Mesodermal cell (in vitro differentiated cells): ENCODE measurements at regions not wholly inside any gene's neighbourhood (a gene's known extent, or its start where the extent isn't known, plus 50 kb on each side); places are given as distances from the start of the nearest gene placed in this dataset.
"Not testable (repeated sequence)": the region's sequence is repeated elsewhere in the genome, so short reads cannot be mapped to it uniquely, and the experiment has no call there.

Source experiments
- H3K27ac ChIP-seq: 2 replicates; pipeline ENCODE4 v1.7.0; 2013; ENCODE audit warnings: mild to moderate bottlenecking, low read depth, low read length, moderate library complexity; ENCODE audit not compliant: severe bottlenecking
- H3K36me3 ChIP-seq: 2 replicates; pipeline ENCODE4 v1.7.1; 2013; ENCODE audit warnings: mild to moderate bottlenecking, low read length, moderate library complexity; ENCODE audit not compliant: control insufficient read depth, insufficient read depth
- H3K4me1 ChIP-seq: one replicate; pipeline ENCODE4 v1.7.1; 2013; ENCODE audit warnings: mild to moderate bottlenecking, low read length; ENCODE audit not compliant: insufficient read depth, control insufficient read depth, poor library complexity, severe bottlenecking
- H3K4me3 ChIP-seq: 2 replicates; pipeline ENCODE4 v1.7.0; 2013; ENCODE audit warnings: low read length, control low read depth, mild to moderate bottlenecking; ENCODE audit not compliant: insufficient read depth, poor library complexity, severe bottlenecking; ENCODE audit errors: extremely low read depth
- H3K9me3 ChIP-seq: 2 replicates; pipeline ENCODE4 v1.7.1; 2013; ENCODE audit warnings: mild to moderate bottlenecking, low read length, moderate library complexity; ENCODE audit not compliant: control insufficient read depth
- WGBS, 2 experiments: methylation state at CpG; one replicate each; pipeline ENCODE4 v1.1.5; 2013; ENCODE audit warnings: missing lambda C conversion rate in 2 of 2; ENCODE audit not compliant: insufficient coverage in 2 of 2; 5-methylcytosine and 5-hydroxymethylcytosine counted together

DNA sequence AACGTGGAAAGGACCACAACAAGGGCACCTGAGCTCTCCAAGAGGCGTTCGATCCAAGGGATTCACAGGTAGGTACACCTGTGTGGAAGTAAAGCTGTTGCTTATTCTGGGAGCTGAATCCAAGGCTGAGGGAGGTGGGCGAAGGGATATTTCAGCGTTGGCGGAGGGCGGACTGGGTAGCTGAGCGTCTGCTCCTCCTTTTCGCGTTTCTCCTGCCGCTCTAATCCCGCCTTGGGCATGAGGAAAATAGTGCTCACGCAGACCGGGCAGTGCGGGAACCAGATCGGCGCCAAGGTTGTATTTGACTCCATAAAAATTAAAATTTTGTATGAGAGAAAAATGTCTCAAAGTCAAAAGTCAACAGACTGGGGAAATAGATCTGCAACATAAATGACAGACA lies 3966.2 kb upstream of the OR11H1 start:
- H3K4me3 ChIP-seq, H3K27ac ChIP-seq, H3K36me3 ChIP-seq, H3K4me1 ChIP-seq: not testable (repeated sequence)
- H3K9me3 ChIP-seq: peaks cover 16% of the 10 kb centered on the region
- WGBS, 2 experiments: 75 to 83% methylated on average over 15 to 17 of the region's 17 CpGs

DNA sequence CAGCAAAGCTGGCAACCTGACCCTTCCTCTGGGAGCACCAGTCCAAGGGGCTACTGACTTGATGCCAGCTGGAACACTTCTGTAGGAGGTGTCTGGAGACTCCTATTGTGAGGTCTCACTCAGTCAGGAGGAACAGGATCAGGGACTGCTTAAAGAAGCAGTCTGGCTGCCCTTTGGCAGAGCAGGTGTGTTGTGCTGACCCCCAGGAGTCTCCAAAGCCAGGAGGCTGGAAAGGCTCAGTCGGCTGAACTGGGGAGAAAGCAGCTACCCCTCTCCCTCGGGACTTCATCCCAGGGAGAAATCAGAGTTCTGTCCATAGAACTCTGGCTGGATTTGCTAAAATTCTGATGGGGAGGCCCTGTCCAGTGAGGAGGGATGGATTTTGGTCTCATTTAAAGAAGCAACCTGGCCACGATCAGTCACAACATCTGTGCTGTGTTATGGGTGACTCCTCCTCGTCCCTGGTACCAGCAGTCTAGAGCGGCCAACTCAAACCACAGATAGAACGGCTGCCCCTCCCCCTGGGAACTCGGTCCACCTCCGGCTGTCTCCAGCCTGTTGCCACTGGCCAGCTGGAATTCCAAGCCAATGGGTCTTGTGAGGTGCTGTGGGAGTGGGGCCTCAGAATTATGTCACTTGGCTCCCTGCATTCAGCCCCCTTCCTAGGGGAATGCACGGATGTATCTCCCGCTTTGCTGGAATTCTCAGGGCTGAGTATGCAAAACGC lies 3959.0 kb upstream of the OR11H1 start:
- 68 to 83% methylated on average over 7 to 10 of the region's 11 CpGs for WGBS, 2 experiments
- H3K36me3 ChIP-seq, H3K27ac ChIP-seq, H3K4me1 ChIP-seq, H3K4me3 ChIP-seq: not testable (repeated sequence)
- peaks cover 63% of the 10 kb centered on the region for H3K9me3 ChIP-seq

DNA sequence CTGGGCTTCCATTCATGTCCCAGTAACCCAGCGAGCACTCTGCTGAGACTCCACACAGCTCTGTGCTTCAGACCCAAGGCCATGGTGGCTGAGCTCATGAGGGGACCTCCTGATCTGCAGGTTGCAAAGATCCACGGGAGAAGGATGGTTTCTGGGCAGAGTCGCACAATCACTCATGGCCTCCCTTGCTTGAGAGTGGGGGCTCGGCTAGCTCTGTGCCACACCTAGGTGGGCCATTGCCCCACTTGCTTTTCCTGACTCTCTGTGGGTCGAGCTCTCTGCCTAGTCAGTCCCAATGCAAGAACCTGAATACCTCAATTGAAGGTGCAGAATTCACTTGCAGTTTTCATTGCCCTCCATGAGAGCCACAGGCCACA lies 3958.4 kb upstream of the OR11H1 start:
- not testable (repeated sequence) for H3K36me3 ChIP-seq
- WGBS, 2 experiments: 61 to 73% methylated on average over 4 to 5 of the region's 5 CpGs

DNA sequence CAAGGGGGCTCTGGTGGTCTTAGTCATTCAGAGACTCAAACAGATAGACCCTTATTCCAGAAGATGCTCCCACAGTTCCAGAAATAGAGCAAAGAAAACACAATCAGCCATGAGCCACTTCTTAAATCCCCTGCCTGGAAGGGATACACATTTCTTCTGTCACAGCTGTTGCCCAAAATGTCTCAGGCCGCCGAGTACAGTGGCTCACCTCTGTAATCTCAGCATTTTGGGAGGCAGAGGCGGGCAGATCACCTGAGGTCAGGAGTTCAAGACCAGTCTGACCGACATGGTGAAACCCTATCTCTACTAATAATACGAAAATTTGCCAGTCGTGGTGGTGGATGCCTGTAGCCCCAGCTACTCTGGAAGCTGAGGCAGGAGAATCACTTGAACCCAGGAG lies 3954.8 kb upstream of the OR11H1 start:
- not testable (repeated sequence) for H3K27ac ChIP-seq, H3K4me3 ChIP-seq, H3K4me1 ChIP-seq, H3K36me3 ChIP-seq
- WGBS, 2 experiments: 61 to 86% methylated on average over 5 of the region's 6 CpGs
- H3K9me3 ChIP-seq: peaks cover 81% of the 10 kb centered on the region

More for the DNA sequence above, 3958.4 kb upstream of the OR11H1 start:
- not testable (repeated sequence) for H3K27ac ChIP-seq, H3K4me1 ChIP-seq, H3K4me3 ChIP-seq
- peaks cover 68% of the 10 kb centered on the region for H3K9me3 ChIP-seq

DNA sequence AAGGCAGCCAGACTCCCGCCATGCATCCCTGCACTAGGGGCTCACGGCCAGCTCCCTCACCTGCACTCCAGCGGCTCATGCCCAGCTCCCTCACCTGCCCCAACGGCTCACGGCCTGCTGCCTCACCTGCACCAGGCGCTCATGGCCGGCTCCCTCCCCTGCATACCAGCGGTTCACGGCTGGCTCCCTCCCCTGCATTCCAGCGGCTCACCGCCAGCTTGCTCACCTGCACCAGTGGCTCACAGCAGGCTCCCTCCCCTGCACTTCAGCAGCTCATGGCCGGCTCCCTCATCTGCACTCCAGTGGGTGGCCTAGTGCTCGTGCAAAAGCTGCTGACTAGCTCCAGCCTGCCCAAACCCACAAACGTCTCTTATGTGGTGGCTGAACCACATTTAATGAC lies 3953.8 kb upstream of the OR11H1 start:
- H3K4me3 ChIP-seq, H3K27ac ChIP-seq, H3K36me3 ChIP-seq, H3K4me1 ChIP-seq: not testable (repeated sequence)
- WGBS, 2 experiments: 75 to 78% methylated on average over 14 of the region's 14 CpGs
- peaks cover 81% of the 10 kb centered on the region for H3K9me3 ChIP-seq

DNA sequence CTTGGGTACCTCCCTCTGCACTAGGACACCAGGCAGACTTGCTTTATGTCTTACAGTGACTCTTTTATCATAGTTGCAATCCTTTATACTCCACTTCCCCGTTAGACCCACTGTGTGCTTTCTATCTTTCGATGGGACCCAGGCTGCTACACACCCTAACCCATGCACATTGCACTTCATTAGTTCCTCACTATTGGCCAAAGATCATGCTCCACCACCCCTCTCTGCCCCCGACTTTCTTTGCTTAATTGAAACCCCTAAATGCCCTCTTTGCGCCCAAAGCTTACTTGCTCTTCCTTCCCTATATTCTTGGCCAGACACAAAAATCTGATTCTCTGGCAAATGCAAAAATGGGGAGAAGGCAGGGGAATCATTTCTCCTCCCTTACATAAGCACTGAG lies 3953.3 kb upstream of the OR11H1 start:
- H3K27ac ChIP-seq, H3K36me3 ChIP-seq, H3K4me1 ChIP-seq, H3K4me3 ChIP-seq: not testable (repeated sequence)
- peaks cover 78% of the 10 kb centered on the region for H3K9me3 ChIP-seq
- WGBS, 2 experiments: 52% methylated on average over 4 of the region's 4 CpGs

DNA sequence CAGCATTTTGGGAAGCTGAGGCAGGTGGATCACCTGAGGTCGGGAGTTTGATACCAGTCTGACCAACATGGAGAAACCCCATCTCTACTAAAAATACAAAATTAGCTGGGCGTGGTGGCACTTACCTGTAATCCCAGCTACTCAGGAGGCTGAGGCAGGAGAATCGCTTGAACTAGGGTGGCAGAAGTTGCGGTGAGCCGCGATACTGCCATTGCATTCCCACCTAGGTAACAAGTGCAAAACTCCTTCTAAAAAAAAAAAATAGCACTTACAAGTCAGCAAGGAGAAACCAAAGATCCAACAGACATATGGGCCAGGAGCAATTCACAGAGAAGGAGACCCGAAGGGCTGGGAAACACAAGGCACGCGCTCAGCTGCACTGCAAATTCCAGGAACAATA lies 3951.3 kb upstream of the OR11H1 start:
- not testable (repeated sequence) for H3K36me3 ChIP-seq, H3K4me1 ChIP-seq, H3K4me3 ChIP-seq, H3K27ac ChIP-seq
- WGBS, 2 experiments: 74 to 75% methylated on average over 9 of the region's 9 CpGs
- H3K9me3 ChIP-seq: peaks cover 79% of the 10 kb centered on the region

DNA sequence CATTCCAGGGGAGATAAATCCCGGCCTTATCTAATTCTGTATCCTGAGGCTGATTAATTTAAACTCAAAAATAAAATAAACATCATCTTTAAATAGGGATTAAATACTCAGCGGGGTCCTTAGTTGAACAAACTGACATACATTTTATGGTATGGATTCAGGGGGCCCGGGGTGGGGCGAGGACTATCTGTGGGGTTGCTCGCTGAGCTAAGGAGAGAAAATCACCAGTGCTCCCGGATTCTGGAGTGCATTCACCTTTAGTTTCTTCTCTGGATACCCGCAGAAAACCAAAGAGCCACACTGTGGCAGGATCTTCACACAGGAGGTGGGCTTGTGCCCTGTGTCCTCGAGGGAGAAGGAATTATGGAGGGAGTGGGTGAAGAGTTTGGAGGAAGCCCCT lies 3949.9 kb upstream of the OR11H1 start:
- H3K4me3 ChIP-seq, H3K27ac ChIP-seq, H3K4me1 ChIP-seq, H3K36me3 ChIP-seq: not testable (repeated sequence)
- H3K9me3 ChIP-seq: peaks cover 79% of the 10 kb centered on the region
- WGBS, 2 experiments: 51 to 59% methylated on average over 7 of the region's 8 CpGs

DNA sequence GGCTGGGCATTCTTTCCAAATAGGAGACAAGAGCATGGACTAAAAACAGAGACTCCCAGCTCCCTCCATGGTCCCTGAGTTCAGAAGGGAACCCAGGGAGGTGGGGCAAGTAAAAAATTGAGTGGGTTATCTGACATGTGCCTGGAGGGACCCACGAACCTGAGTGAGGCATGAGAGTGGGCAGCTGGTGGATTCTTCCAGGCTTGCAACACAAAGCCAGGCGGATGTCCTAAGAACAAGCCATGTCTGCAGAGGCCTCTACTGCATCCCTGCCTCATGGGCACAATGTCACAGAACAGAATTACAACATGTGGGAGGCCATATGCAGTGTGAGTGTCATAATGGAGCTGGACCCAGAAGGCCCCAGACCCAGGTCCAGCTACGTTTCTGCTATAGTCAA lies 3949.4 kb upstream of the OR11H1 start:
- not testable (repeated sequence) for H3K4me1 ChIP-seq, H3K4me3 ChIP-seq, H3K27ac ChIP-seq, H3K36me3 ChIP-seq
- H3K9me3 ChIP-seq: peaks cover 78% of the 10 kb centered on the region
- WGBS, 2 experiments: 40 to 64% methylated on average over 2 of the region's 3 CpGs

DNA sequence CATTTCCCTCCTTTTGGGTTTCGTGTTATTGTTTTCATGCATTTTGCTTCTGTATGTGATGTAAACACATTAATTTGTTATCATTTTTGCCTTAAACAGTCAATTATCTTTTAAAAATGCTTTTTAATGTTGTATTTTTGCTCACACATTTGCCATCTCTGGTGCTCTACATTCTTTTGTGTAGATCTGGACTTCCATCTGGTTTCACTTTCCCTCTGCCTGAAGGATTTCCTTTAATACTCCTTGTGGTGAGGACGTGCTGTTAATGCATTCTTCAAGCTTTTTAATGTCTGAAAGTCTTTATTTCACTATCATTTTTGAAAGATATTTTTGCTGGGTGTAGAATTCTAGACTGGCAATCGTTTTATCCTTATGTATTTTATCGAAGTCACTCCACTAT lies 3945.9 kb upstream of the OR11H1 start:
- H3K4me1 ChIP-seq, H3K36me3 ChIP-seq, H3K4me3 ChIP-seq, H3K27ac ChIP-seq: not testable (repeated sequence)
- H3K9me3 ChIP-seq: peaks cover 69% of the 10 kb centered on the region
- WGBS, 2 experiments: 80% methylated on average over 2 of the region's 4 CpGs; no CpG with 5 or more reads in 1 of the 2 experiments

DNA sequence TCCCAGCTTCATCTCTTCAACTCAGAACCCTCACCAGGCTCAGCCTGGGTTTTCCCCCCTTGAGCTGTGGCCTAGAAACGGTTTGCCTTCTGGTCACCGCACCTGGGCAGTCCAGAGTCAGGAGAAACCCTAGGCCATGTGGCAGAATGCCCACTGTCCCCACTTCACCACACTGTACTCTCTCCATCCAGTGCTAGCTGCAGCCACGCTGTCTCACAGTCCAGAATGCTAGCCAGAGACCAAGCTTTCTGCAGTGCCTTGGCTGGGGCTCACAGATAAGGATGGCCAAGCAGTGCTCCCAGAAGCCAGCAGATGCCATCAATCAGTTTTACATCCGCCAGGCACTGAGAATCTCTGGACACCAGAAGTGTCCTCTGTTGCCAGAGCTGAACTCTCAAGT lies 3943.8 kb upstream of the OR11H1 start:
- not testable (repeated sequence) for H3K27ac ChIP-seq, H3K4me1 ChIP-seq, H3K4me3 ChIP-seq, H3K36me3 ChIP-seq
- peaks cover 49% of the 10 kb centered on the region for H3K9me3 ChIP-seq
- WGBS, 2 experiments: 14 to 25% methylated on average over 3 of the region's 4 CpGs
